Testis (tissue), 2 donors: ENCODE measurements at regions not wholly inside any gene's neighbourhood (a gene's known extent, or its start where the extent isn't known, plus 50 kb on each side); places are given as distances from the start of the nearest gene placed in this dataset.

Experiments
- CTCF ChIP-seq, 3 experiments: fragments of 450-650 bp in 2 of 3; fragments of 200-600 bp in 1 of 3; sonication (generic) in 1 of 3; IDR thresholded peaks; one replicate each; pipeline ENCODE4 v1.5.1; 2016 to 2019; ENCODE audit warnings: antibody characterized with exemption in 3 of 3, mild to moderate bottlenecking in 2 of 3, moderate library complexity in 1 of 3
- POLR2A ChIP-seq: fragments of 450-650 bp; IDR thresholded peaks from one replicate; pipeline ENCODE4 v1.6.1; 2017; ENCODE audit warnings: antibody characterized with exemption, mild to moderate bottlenecking, moderate library complexity

DNA sequence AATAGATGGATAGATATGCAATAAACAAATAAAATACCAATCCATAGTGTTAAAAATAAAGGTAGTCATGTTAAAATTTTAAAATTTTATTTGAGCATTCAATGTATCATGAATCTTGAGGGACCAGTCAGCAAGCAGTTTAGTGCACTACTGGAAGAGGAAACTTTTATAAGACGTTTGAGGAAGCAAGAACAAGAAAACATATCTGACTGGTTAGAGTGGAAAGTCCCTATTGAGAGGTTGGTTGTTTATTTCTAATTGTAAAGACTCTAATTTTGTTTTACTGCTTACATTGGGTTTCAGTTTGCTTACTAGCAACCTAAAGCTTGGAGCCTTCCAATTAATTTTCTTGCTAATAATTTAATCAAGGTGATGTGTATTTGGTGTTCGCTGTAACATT is 786.2 kb downstream of the RAB28 start:
- TF ChIP-seq POLR2A = no peak
- TF ChIP-seq CTCF (IDR thresholded peaks at IDR 0.05) = no peak
